Midbrain (tissue), 1 donor: ENCODE measurements at regions not wholly inside any gene's neighbourhood (a gene's known extent, or its start where the extent isn't known, plus 50 kb on each side); places are given as distances from the start of the nearest gene placed in this dataset.

ENCODE experiments used
- DNase-seq: peaks from one replicate; lab custom pipeline; 2025; lab: John Stamatoyannopoulos, UW

- DNase-seq, result no peak
These were observed 222.5 kb downstream of the AHR start for GRCh38 chr7:17520941-17521340.

- no peak for DNase-seq
These were observed 223.0 kb downstream of the AHR start for GRCh38 chr7:17521437-17521836.

GRCh38 chr7:17523813-17524739 lies 225.6 kb downstream of the AHR start:
- DNase-seq, result no peak

- no peak for DNase-seq
These were observed 226.3 kb downstream of the AHR start for GRCh38 chr7:17524746-17525145.

GRCh38 chr7:17526621-17527020 lies 228.2 kb downstream of the AHR start:
- DNase-seq, result no peak

GRCh38 chr7:17528636-17529035 lies 230.2 kb downstream of the AHR start:
- no peak for DNase-seq

GRCh38 chr7:17530244-17530643 lies 231.8 kb downstream of the AHR start:
- DNase-seq, result no peak

- peak; percentile 5 for DNase-seq
These were observed 232.4 kb downstream of the AHR start for GRCh38 chr7:17530741-17531421.

- DNase-seq, result no peak
These were observed 234.5 kb downstream of the AHR start for GRCh38 chr7:17532861-17533404.

- no peak for DNase-seq
These were observed 235.9 kb downstream of the AHR start for GRCh38 chr7:17534348-17534747.

- DNase-seq, result no peak
These were observed 237.3 kb downstream of the AHR start for GRCh38 chr7:17535776-17536175.

GRCh38 chr7:17544401-17544800 lies 245.9 kb downstream of the AHR start:
- DNase-seq, result no peak

GRCh38 chr7:17545348-17545747 lies 246.9 kb downstream of the AHR start:
- no peak for DNase-seq

- peak; percentile 1 for DNase-seq
These were observed 247.7 kb downstream of the AHR start for GRCh38 chr7:17546189-17546588.

GRCh38 chr7:17546592-17546991 lies 248.1 kb downstream of the AHR start:
- no peak for DNase-seq

- no peak for DNase-seq
These were observed 249.7 kb downstream of the AHR start for GRCh38 chr7:17548014-17548653.

GRCh38 chr7:17549406-17549805 lies 251.0 kb downstream of the AHR start:
- no peak for DNase-seq

- no peak for DNase-seq
These were observed 253.9 kb downstream of the AHR start for GRCh38 chr7:17552373-17552772.

- DNase-seq, result no peak
These were observed 254.5 kb downstream of the AHR start for GRCh38 chr7:17552952-17553351.

- no peak for DNase-seq
These were observed 256.0 kb downstream of the AHR start for GRCh38 chr7:17554341-17555015.

GRCh38 chr7:17556247-17556956 lies 257.9 kb downstream of the AHR start:
- no peak for DNase-seq
